ENCODE measurements at regions not wholly inside any gene's neighbourhood (a gene's known extent, or its start where the extent isn't known, plus 50 kb on each side); places are given as distances from the start of the nearest gene placed in this dataset.
A peak's percentile ranks its signal among the peaks of the same experiment; 100 is the strongest.

GRCh38 chr5:146940295-146940694, 61.7 kb upstream of the PPP2R2B start:
- H3K4me1 ChIP-seq = peaks cover 5% of the 10 kb centered on the region
- H2AFZ ChIP-seq = no peak overlapping the region
- H3K36me3 ChIP-seq (ENCODE audit: control insufficient read depth, insufficient read depth, low read length) = no peaks in the 10 kb centered on the region
- no peaks in the 10 kb centered on the region for H3K9me3 ChIP-seq (ENCODE audit: control insufficient read depth, low read length)
- no peak overlapping the region for H3K9ac ChIP-seq
- no peak overlapping the region for H3K4me3 ChIP-seq (ENCODE audit: low read depth, low read length)
- H3K4me2 ChIP-seq (ENCODE audit: low read length) = no peak overlapping the region
- TF ChIP-seq CTCF (IDR thresholded peaks at IDR 0.05) = no peak
- no peaks in the 10 kb centered on the region for H3K27me3 ChIP-seq (ENCODE audit: control insufficient read depth, insufficient read depth, low read length)
- H3K79me2 ChIP-seq = no peaks in the 10 kb centered on the region
- H3K27ac ChIP-seq = no peak overlapping the region

GRCh38 chr5:146944019-146944418, 65.5 kb upstream of the PPP2R2B start:
- Histone ChIP-seq H3K27me3 (ENCODE audit: control insufficient read depth, insufficient read depth, low read length) (no peaks in the 10 kb centered on the region), H3K79me2 (no peaks in the 10 kb centered on the region), H3K4me2 (ENCODE audit: low read length) (no peak overlapping the region), H3K4me3 (ENCODE audit: low read depth, low read length) (no peak overlapping the region), H3K27ac (no peak overlapping the region), H3K4me1 (peaks cover 5% of the 10 kb centered on the region), H3K9me3 (ENCODE audit: control insufficient read depth, low read length) (no peaks in the 10 kb centered on the region), H2AFZ (peak overlapping the region; percentile 5), H3K36me3 (ENCODE audit: control insufficient read depth, insufficient read depth, low read length) (no peaks in the 10 kb centered on the region), H3K9ac (no peak overlapping the region)
- TF ChIP-seq CTCF (IDR thresholded peaks at IDR 0.05) = no peak

GRCh38 chr5:146944764-146945616, 66.4 kb upstream of the PPP2R2B start:
- peaks cover 5% of the 10 kb centered on the region for H3K4me1 ChIP-seq
- H3K27ac ChIP-seq = no peak overlapping the region
- H3K27me3 ChIP-seq (ENCODE audit: control insufficient read depth, insufficient read depth, low read length) = no peaks in the 10 kb centered on the region
- H2AFZ ChIP-seq = no peak overlapping the region
- H3K36me3 ChIP-seq (ENCODE audit: control insufficient read depth, insufficient read depth, low read length) = no peaks in the 10 kb centered on the region
- no peak overlapping the region for H3K4me2 ChIP-seq (ENCODE audit: low read length)
- no peaks in the 10 kb centered on the region for H3K79me2 ChIP-seq
- no peak overlapping the region for H3K9ac ChIP-seq
- H3K4me3 ChIP-seq (ENCODE audit: low read depth, low read length) = no peak overlapping the region
- H3K9me3 ChIP-seq (ENCODE audit: control insufficient read depth, low read length) = no peaks in the 10 kb centered on the region
- no peak for TF ChIP-seq CTCF (IDR thresholded peaks at IDR 0.05)

GRCh38 chr5:146945617-146946084, 67.1 kb upstream of the PPP2R2B start:
- Histone ChIP-seq H3K9me3 (ENCODE audit: control insufficient read depth, low read length) (no peaks in the 10 kb centered on the region), H3K27ac (no peak overlapping the region), H3K4me1 (peaks cover 5% of the 10 kb centered on the region), H2AFZ (no peak overlapping the region), H3K79me2 (no peaks in the 10 kb centered on the region), H3K4me3 (ENCODE audit: low read depth, low read length) (no peak overlapping the region), H3K9ac (no peak overlapping the region), H3K27me3 (ENCODE audit: control insufficient read depth, insufficient read depth, low read length) (no peaks in the 10 kb centered on the region), H3K36me3 (ENCODE audit: control insufficient read depth, insufficient read depth, low read length) (no peaks in the 10 kb centered on the region), H3K4me2 (ENCODE audit: low read length) (no peak overlapping the region)
- no peak for TF ChIP-seq CTCF (IDR thresholded peaks at IDR 0.05)
